SK-N-DZ (cell line): ENCODE measurements at regions not wholly inside any gene's neighbourhood (a gene's known extent, or its start where the extent isn't known, plus 50 kb on each side); places are given as distances from the start of the nearest gene placed in this dataset.

Experiments used
- DNase-seq: peaks from one replicate; pipeline ENCODE4 v3.0.0-alpha.2; 2015; ENCODE audit warnings: low spot score

DNA sequence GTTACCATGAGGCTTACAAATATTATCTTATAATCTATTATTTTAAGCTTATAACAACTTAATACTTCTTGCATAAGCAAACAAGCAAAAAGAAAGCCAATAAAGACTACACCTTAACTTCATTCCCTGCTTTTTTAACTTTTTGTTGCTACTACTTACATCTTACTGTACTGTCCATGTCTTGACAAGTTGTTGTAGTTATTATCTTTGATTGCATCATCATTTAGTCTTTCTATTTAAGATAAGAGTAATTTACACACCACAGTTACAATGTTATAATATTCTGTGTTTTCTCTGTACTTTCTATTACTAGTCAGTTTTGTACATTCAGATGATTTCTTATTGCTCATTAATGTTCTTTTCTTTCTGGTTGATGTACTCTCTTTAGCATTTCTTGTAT, 346.6 kb downstream of the SMARCA1 start:
- no peak for DNase-seq

DNA sequence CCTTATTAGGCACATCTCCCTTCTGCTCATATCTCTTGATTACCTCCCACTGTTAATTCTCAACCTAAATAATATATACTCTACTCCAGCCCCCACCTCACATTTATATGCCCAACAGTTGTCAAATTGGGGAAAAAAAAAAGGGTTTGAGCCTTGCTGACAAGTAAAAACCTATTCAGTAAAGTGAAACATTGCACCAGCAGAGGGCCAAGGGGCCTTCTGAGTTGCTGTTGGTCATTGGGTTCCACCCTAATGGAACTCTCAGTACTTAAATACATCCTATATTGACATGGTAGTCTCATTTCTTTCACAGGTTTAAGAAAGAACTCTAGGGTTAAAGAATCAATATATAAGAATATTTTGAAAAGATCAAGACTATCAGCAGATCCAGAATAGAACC, 362.2 kb downstream of the SMARCA1 start:
- DNase-seq: no peak

DNA sequence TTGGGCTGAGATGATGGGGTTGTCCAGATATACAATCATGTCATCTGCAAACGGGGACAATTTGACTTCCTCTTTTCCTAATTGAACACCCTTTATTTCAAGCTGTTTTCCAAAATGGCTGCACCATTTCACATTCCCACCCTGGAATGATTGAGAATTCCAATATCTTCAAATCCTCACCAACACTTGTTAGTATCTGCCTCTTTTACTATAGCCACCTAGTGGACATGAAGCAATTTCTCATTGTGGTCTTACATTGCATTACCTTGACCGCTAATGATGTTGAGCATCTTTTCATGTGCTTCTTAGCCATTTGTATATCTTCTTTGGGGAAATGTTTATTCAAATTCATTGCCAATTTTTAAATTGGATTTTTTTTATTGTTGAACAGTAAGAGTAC, 364.8 kb downstream of the SMARCA1 start:
- DNase-seq: no peak

DNA sequence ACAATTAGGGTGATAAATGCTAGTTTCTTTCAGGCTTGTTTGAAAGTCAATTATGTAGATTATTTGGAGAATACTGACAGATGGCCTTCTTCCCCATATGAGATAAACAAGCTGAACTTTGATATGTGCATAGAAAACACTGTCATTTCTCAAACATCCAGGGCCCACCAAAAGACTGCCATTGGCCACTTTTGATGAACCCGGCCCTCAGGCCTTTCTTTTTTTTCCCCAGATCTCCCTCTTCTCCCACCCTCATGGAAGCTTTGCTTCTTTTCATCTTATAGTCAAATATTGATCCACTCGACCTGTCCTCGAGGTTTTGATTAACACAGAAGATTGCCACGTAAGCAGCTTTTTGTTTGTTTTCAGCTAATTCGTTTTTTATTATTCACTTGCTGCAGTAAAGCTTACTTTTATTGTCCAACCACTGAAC, 377.4 kb downstream of the SMARCA1 start:
- DNase-seq: no peak

DNA sequence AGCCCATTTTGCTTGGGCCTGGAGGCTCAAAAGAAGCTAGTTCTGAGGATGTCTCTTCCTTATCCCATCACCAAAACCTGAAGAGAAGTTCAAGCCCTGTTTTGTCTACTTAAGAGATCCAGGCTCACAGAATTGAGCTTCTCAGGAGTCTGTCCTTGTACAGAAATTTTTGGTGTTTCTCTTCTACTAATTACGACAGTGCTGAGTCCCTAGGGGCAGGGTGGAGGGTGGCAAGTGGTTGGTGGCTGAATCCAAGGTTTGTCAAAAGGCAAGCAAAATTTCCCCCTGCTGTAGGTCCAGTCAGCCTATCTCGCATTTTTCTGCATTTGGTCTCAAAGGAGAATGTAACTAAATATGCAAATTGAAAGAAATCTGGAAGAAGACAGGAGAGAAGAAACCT, 377.9 kb downstream of the SMARCA1 start:
- no peak for DNase-seq

DNA sequence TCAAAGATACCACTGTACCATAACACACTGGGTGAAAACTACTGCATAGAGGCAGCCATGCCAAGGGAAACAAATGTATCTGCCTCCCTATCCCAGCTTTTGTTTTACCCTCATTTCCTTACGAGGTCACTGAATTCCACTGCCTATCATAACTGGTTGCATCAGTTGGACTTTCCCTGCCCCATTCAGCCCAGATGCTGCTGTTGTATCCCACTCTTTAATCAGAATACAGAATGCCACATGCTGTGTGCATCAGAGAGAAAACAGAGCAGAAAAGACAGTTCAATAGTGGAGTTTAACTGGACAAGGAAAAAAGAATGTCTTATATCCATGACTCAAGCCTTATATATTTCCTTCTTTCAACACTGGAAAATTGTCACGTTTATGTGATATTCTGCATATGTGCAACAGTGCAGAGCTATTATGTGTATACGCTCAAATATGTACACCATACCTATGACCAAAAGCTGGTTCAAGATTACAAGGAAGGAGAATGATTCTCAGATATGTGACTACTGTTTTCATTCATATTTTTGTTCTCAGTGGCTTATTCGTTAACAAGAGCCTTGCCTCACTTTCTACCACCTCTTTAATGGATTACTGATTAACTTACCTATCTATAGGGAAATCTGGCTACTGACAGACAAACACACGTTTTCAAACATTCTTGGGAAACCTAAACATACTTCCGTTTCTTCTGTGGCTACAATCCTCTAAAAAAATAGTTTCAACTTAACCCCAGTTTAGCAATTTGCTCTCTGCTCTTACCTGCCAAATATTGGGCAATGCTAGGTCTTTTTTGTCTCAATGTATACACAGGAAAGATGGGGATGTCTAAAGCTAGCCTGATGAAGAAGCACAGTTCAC, 378.9 kb downstream of the SMARCA1 start:
- DNase-seq: no peak

DNA sequence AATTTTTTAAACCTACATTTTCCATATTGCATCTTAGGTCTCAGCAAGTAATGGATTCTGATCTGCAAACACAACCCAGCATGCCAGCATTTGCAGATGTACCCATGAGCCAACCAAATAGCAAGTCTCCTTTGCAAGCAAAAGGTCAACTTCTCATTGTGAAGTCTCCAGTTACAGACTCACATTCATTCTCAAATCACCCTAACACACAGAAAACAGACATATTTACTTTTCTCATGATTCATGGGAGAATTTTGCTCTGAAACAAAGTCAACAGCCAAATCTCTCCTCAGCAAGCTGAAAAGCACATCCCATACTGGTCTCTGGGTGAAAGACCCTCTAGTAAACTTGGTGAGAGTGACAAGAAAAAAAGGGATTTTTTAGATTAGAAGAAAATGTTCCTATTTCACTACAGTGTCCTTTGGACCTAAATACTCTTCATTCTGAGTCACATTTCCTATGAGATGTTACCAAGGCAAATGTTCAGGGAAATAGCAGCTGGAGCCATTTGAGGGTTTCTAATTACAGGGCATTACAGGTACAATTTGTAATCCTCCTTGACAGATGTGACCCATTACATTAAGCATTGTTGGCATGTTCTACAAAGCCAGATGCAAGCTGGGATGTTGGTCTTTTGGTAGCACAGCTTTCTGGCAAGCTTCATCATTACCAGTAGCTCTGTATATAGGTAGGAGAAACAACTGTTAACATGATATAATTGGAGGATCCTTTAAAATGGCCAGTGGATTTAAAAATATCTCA, 383.3 kb downstream of the SMARCA1 start:
- DNase-seq: peak; percentile 22

DNA sequence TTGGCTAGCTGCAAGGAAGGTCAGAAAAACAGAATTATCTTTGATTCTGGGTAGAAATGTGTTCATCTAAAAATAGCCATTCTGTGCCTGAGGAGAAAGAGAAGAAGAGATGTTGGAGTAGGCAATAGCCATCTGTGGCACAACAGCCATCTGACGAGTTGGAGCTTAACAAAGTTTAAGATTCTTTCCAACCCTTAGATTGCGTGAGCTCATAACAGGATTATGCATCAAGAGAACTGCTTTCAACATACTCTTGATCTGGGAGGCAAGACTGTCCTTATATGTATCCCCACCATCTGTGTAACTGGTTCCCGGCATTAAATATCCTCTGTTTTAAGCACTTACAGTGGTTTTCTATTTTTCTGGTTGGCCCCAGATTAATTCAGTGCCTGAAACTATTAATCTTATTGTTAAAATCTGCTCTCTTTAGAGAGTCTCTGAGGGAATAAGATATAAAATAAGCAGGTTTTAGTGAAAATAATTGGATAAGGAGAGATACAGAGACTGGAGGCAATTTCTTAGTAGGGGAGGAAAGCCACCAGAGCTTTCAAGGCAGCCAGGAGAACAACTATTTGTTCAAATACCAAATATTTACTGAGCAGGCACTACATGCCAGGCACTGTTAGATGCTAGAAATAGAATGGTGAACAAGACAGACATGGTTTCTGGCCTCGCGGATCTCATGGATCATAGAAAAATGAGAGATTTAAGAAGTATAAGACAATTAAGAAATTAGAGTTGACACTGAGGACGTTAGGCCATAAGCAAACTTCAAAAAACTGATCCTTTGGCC, 398.0 kb downstream of the SMARCA1 start:
- DNase-seq: no peak

DNA sequence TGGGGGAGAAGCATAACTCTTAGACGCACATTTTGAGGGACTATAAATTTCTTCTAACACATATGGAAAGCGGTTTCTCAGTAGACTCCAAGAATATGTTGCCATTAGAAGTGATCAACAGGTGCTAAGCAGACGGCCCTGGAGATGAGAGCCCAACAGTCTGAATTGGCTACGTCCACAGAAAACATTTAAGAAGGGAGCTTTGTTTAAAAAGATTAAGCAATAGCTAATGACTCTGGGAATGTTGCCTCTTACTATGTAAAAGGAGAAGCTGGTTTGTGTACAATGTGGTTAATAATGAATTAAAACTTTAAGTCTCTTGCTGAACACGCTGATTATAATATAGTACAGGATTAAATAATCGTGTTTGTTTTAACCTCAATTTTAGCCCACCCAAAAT, 399.5 kb downstream of the SMARCA1 start:
- DNase-seq: no peak

DNA sequence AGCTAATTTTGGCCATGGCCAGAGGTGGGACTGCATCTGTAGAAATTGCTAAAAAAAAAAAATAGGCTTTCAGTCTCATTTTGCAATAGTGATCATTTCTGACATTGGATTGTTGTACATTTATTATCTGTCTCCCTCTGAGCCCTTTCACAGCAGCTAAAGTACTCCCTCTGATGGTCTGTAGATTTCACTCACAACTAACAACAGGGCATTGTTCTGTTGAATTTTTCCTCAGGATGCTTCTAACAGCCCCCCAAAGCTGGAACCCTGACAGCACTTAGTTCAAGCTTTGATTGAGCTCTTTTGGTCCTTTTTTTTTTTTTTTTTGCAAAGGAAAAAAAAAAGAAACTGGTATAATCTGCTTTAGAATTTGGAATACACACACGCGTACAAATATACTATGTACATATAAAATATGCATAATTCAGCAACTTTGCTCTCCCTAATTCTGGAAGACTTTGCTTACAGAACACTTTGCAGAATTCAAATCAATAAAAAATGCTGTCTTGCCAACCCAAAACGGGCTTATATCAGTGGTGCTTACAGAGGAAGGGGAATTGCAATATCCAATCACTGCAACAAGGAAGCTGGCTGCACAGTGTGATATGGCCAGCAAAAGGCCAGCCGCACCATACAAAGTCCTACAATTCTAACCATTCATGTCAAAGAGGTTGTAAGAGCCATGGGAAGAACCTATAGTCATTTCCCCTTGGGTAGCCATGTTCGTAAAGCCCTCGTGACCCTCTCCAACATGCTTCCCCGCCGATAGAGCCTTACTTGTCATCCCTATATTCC, 406.4 kb downstream of the SMARCA1 start:
- DNase-seq: no peak

DNA sequence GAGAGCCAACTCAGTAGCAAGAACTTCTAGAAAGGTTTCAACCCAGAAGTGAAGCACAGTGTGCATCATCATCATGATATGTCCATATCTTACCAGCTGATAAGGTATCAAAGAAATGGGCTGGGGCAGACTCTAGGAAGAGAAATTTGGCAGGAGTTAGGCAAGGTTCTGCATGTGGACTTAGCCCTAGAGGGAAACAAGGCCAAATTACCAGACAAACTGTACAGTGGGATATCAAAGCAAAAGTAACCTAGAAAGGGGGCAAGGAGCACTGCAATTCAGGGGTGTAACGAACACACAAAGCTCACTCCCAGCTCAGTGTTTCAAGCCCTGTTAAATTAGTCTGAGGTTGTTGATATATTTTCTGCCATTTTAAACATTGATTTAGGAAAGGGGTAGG, 407.4 kb downstream of the SMARCA1 start:
- DNase-seq: no peak

DNA sequence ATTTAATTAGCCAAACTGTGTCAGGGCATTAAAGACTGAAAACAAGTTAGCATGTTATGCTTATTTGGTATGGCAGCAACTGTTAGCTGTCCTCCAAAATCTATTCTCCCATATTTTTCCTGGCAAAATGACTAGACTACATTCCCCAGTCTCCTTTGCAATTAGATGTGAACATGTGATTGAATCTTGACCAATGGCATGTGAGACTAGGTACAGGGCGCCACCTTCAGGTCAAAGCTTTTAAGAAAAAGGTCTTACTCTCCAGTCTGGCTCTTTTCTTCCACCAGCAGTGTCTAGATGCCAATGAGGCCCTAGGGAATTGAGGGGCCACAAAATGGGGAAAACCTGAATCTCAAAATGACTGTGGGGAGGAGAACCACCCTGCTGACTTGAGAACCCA, 408.2 kb downstream of the SMARCA1 start:
- peak; percentile 59 for DNase-seq

DNA sequence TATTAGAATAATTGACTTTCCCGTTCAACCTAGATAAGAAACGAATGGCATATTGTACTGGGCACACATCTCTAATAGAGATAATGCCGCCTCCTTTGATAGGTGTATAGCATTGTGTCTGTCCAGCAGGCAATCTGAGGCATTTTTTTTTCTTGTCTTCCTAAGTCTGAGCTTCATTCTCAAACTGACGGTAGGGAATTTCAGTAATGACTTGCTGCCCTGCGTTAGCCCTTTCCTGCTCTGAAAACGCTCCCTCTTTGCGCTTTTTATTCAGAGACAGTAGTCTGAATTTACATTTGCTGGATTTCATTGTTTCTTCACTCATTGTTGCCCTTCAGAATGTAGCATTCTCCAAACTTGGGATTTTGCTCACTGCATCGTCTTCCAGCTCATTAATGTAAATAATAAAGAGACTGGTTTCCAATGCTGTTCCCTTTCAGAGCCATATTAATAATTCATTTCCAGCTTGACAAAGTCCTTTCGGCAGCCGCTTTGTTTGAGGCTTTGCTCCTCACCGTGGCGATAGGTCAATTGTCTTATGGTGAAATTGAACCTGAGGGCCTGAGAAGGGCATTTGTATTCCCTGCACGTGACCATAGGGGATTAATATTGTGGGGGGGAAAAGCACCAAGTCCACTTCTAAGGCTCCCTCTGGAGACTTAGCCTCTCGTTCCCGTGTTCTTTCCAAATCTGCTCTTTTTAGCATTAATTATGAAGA, 412.1 kb downstream of the SMARCA1 start:
- no peak for DNase-seq

DNA sequence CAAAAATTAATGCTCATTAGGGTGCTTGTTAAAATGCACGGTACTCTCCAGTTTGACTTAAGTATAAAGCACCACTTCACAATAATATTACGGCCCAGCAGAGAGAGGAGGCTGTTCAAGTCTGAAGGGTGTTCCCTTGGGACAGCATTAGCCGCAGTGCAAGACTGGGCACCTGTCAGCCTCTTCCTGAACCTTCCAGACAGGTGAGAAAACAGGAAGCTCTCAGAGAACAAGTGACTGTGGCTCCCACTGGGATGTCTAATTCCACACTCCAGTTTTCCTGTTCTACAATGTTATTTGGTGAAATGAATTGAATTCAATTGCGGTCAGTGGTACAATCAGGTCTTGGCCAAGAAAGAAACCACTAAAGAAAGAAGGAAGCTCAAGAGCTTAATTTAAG, 414.4 kb downstream of the SMARCA1 start:
- no peak for DNase-seq

DNA sequence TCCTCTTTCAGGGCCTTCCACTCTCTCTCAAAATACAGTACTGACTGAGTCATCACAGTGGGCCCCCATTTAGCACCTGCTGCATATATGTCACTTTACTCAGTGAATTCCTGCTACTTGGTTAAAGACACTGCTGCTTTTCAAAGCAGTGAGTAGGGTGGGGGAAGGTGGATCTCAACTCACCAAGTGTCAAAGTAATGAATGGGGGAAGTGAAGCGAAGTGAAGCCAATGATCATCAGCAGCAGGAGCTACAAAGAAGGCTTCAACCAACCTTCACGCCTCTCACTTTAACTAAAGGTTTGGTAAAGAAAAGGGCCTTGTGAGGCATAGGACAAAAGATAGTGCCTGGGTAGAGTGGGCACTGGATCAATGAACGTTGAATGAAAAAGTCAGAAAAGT, 424.1 kb downstream of the SMARCA1 start:
- no peak for DNase-seq

DNA sequence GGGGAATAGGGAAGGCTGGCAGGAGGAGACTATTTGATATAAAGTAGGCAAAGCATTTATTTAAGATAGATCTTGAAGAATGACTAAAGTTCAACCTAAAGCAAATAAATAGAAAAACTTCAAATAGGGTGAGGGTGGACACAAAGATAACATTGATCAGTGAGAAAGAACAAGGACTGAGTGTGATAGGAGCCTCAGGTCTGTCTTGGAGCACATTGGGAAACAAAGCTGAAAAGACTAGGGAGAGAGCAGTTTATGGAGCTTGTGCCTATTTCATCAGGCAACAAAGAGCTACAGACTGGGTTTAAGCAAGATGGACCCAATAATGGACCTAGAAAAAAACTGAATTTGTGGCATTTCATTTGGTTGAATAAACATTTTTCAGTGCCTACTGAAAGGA, 425.6 kb downstream of the SMARCA1 start:
- no peak for DNase-seq

DNA sequence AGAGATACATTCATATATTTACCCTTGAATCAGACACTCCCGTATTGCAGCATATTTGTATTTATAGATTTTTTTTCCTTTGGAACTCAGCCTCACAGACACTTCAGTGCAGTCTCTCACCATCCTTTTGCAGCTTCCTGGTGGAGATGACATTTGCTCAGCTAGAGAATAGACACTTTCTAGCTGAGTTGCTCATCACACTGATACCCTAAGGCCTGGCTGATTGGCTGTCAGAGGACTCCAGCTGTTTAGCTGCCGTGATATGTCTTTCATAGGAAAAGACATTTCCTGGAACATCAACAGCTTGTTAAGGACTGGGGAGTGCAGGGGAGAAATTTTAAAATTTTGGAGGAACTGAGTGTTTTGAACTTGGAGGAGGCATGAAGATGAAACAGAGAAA, 429.6 kb downstream of the SMARCA1 start:
- no peak for DNase-seq

DNA sequence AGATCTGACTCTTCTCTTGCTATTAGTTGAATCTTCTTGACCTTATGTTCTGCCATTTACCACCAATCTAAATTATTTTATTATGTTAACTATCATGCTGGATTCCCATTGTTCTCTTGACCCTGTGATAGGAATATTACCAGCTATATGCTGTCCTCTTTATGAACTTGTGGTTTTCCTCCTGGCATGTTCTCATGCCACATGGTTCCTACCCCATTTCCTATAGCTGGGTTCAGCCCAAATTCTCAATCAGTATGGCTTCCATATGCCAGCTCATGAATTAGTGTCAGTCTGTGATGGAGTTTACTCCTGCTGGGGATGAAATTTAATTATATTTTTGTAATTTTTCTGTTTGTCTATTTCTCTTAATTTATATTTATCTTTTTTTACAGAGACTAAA, 430.5 kb downstream of the SMARCA1 start:
- no peak for DNase-seq

DNA sequence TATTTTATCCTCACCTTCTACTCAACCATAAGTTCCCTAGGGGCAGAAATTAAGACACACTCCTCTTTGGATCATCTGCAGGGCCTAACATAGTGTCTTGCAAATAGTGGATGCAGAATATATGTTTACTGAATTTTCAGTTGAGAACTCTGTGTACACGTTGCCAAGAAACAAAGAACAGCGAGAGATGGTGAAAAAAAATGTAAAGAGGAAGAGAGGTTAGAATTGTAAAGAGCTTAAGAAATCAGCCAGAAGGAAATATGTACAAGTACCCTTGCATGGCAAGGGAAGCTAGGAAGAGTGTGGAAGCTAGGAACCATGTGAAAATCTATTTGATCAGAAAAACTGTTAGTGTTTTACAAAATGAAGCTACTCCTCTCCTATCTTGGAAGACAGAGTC, 431.0 kb downstream of the SMARCA1 start:
- DNase-seq: no peak

DNA sequence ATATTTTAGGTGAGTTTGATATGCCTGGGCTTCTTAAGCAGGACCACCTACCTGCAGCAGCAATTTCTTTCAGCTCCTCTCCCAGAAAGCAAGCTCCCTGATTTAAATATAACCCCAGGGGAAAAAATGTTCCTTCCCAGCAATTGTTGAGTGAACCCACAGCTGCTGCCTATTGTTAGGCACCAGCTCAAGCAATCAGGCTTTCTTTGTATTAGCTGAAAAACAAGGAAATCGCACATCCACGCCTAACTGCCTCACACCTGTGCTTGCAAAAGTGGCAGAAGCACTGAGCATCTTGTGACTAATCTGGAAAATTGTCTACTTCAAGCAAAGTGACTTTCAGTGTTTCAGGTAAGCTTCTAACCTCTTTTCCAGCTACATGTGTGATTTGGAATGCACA, 432.2 kb downstream of the SMARCA1 start:
- no peak for DNase-seq

DNA sequence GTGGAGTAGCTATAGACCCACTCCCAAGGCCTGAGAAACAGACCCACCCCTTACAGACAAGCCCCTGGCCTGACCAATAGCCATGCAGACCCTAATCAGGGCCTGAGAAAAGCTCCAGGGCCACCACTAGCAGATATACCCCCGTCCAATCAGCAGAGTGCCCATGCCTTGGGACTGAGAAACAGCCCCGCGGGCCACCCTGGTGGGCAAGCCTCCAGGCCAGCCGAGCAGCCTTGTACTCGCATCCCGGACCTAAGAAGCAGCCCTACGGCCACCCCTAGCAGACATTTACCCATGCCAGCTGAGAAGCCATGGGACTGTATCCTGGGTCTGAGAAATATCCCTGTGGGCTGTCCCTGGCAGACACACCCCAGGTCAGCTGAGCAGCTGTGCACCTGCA, 436.5 kb downstream of the SMARCA1 start:
- no peak for DNase-seq
